NCI-H82 (cell line): ENCODE measurements at regions not wholly inside any gene's neighbourhood (a gene's known extent, or its start where the extent isn't known, plus 50 kb on each side); places are given as distances from the start of the nearest gene placed in this dataset.
"Not testable (repeated sequence)": the region's sequence is repeated elsewhere in the genome, so short reads cannot be mapped to it uniquely, and the experiment has no call there.

Experiments used
- DNase-seq: peaks from one replicate; lab custom pipeline; 2025; lab: John Stamatoyannopoulos, UW

DNA sequence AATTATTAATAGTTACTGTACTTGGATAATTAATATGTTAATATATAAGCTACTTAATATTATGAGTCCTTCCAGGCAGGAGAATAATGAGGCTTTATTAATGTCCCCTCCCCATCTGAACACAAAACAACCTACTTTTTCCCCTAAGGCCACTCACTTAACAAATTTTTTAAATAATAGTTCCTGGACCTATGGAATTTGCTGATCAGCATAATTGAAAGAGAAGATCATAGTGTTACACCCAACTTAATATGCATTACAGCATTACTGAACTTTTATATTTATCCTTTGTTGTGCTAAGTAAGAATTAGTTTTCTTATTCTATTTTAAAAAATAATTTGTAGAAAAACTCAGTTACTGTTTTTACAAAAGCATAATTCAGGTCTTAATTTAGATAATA, 1537.7 kb upstream of the GOT2 start:
- no peak for DNase-seq

DNA sequence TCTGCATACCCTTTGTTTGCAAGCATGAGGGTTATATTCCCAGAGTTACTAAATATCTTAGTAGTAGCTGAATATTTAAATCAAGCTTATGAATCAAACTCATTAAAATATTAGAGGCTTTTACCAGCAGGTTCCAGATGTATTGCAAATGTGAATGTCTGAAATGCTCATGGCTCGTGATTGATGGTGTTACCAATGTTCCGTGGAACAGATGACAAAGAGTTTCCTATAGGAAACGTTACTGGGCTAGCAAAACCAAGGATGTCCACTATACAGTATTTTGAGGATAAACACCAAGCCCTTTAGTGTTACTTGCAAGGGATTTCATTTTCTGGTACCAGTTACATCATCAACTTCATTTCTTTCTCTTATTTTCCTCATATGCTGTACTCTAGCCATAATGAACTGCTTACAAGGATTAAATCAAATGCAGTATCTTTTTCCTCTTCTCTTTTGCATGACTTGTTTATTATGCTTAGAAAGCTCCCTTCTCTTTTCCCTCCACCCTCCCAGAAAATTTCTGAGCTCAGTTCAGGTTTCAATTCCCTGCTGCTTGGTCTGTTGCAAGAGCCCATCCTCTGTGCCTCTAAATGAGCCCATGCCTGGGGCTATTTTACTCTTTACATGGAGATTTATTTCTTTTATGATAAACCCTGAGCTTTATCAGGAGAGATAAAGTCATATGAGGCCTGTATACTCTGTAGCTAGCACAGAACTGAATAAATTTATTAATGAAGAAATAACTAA, 1537.1 kb upstream of the GOT2 start:
- DNase-seq = no peak

DNA sequence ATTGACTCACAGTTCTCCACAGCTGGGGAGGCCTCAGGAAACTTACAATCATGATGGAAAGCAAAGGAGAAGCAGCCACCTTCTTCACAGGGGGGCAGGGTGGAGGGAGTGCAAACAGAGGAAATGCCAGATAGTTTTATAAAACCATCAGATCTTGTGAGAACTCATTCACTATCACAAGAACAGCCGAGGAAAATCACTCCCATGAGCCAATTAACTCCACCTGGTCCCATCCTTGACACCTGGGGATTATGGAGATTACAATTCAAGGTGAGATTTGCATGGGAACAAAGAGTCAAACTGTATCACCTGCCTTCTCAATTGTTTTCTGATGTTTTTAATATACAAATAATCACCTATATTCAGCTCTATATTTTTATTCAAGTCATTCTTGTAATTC, 1527.3 kb upstream of the GOT2 start:
- DNase-seq = no peak

DNA sequence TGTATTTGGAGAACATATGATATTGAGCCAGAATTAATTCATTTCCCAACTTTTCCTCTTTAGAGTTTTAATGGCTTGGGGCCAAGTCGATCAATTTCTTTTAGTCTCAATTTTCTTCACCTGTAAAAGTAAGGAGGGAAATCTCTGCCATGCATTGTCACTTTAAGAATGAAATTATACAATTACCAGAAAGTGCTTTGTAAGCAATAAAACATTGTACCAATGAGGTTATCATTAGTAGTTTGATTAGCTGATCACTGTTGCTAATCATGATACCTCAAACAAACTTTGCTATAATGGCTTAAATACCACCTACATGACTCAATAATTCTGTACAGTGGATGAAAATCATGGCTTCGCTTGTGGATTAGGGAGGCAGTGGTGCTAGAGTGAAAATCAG, 1525.8 kb upstream of the GOT2 start:
- no peak for DNase-seq

DNA sequence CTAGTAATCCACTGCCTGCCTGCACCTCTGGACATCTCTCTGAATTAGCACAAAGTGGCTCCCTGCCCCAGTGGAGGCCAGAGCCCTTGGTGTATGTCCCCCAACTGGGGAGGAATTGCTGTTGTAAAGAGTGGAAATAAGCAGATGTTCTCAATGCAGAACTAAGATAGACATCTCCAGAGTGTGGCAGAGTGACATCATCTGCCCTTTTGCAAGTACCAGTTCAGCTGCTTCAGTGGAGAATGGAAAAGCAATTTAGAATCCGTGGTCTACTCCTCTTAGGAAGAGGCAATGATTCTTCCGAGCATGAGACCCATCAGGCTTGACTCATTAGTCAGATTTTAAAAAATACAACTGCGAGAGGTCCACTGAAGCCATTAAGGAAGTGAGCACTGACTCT, 1512.0 kb upstream of the GOT2 start:
- DNase-seq = no peak

DNA sequence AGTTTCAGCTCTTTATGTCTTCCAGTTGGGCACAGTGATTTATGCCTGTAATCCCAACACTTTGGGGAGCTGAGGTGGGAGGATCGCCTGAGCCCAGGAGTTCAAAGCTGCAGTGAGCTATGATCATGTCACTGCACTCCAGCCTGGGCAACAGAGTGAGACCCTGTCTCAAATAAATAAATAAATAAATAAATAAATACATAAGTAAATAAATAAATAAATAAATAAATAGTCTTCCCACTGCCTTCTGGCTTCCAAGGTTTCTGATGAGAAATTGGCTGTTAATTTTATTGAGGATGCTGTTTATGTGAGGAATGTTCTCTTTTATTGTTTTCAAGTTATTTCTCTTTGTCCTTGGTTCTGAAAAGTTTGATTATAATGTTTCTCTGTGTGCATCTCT, 1507.6 kb upstream of the GOT2 start:
- DNase-seq = no peak

DNA sequence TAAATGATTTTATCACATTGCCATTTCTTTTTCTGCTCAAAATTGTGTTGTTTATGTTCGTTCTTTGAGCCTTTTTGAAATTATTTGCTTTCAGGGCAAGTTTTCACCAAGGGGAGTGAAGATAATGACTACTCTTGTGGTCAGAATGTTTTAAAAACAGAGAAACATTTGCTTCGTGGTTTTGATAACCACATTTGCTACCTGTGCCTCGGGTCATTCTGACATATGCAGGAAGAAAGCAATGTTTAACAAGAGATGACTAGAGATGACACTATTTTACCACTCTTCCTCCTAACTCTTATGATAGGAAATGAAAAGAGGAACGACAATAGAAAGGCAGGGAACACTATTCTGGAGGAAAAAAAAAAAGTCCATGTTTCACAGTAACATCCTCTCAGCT, 1496.5 kb upstream of the GOT2 start:
- DNase-seq = no peak

DNA sequence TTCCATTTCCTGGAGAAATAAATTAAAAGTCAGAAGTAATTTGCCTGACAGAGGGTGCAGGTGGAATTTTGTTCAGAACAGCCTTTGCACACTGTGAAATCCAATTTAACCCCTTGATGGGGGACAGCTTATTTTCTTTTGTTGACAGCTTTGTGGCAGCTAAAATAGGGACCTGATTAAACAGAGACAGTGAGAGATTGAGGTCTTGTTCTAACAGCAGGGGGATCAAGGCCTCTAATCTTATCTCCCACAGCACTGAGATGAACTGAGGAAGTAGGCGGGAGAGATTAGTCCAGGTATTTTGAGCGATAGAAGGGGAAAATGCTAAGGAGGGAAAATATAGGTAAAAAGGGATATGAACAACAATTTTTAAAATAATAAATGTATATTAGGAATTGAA, 1491.4 kb upstream of the GOT2 start:
- DNase-seq = peak; percentile 91

DNA sequence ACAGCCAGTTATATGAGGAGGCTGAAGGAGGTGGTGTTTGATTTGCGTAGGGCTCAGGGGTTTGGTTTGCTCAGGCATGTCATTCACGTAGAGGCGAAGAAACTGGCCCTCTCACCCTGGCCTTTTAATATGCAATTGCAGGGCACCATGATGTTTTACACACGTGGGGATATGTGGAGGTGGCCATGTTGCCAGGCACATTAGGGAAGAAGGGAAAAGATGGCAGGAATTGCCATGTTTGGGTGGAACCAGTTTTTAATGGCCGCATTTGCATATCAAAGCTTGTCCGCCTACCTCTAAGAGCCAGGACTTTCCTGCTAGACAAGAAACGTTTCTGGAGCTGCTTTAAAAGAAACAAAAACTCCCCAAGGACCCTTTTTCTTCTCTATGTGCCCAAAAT, 1483.7 kb upstream of the GOT2 start:
- DNase-seq = no peak

DNA sequence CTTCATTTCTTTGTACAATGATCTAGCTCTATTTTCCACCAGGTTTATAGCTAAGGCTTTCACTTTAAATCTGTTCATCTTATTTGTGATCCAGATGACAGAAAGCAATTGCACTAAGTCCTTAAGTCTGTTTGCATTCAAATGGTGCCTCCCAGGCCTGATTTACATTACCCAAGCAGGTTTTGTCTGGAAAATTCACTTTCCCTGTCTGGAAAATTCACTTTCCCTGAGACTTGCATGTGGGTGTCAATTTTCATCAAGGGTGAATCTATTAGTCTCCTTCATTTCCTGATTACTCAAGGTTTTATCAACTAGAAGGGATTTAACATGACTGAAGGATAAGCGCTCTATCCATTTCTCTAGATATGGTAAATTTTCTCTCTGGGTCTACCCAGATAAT, 1480.2 kb upstream of the GOT2 start:
- peak; percentile 34 for DNase-seq

DNA sequence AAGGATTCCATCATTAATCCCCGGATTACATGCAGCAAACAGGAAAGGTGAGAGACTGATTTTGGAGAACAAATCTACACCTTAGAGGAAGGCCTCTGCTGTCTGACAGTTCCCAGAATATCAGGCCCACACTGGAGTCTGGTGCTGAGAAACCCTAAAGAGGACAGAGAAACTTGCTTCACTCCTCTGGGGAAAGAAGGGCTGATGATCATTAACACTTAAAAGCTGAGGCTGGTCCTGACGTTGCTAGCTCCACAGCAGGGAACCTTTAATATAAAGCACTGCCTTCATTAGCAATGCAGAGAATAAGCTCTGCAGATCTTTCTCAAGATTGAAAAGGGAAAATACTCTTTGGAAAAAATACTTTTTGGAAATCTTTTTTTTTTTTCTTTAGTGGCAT, 1472.4 kb upstream of the GOT2 start:
- DNase-seq = no peak

DNA sequence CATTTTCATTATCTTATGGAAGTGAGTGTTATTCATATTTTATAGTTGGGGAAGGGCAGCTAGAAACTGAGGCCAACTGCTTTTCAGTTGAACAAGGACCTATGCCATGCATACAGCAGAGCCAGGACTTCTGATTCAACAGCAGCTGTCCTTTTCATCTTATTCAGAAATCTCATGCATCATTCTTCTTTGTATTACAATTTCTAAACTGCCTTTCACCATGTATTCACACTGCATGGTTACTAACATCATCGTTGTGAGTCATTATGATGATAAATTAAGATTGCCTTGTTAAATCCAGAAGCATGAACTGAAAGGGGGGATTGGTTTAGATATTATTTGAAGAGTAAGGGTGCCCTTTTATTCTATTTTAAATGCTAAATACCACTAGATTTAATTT, 1470.1 kb upstream of the GOT2 start:
- no peak for DNase-seq

DNA sequence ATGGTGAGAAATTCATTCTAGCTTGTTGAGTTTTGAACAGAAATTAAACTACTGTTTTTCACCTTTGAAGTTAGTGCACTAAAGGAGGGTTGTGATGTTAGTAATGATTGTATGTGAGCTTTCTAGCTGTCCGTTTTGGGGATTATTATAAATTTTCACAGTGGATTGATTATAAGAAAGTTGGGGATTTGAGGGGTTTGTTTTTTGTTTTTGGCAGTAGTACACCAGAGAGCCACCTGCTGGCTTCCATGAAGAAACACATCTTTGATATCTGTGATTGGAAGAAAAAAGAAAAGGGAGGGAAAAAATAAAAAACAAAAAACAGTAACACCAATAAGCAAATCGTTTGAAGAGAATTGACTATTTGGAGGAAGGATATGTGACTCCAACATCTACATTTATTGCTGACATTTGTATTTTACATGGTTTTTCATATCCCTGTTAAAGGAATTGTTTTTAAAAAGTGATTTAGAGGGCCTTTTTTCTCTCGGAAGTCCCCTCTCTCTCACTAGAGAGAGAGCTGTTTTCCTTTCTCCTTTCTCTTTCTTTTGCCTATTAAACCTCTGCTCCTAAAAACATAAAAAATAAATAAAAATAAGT, 1469.5 kb upstream of the GOT2 start:
- peak; percentile 19 for DNase-seq

DNA sequence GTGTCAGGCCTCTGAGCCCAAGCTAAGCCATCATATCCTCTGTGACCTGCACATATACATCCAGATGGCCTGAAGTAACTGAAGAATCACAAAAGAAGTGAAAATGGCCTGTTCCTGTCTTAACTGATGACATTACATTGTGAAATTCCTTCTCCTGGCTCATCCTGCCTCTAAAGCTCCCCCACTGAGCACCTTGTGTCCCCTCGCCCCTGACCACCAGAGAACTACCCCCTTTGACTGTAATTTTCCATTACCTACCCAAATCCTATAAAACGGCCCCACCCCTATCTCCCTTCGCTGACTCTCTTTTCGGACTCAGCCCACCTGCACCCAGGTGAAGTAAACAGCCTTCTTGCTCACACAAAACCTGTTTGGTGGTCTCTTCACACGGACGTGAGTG, 1466.6 kb upstream of the GOT2 start:
- not testable (repeated sequence) for DNase-seq

DNA sequence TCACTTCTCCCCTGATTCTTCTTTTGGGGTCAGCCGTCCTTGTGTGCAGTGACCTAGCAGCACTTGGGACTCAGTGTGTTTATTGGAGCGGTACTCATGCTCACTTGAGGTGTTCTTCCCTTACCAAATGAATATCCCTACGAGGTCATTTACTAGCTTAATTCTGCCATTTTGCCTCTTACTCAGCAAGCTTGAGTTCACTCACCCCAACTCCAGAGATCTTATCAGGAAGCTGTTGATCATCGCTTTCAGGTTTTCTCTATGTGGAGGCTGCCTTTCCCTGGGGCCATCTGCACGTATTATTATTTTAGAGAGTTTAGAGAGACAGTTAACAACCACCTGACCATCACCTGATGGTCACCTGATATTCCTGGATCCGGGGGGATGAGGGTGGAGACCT, 1466.0 kb upstream of the GOT2 start:
- no peak for DNase-seq

DNA sequence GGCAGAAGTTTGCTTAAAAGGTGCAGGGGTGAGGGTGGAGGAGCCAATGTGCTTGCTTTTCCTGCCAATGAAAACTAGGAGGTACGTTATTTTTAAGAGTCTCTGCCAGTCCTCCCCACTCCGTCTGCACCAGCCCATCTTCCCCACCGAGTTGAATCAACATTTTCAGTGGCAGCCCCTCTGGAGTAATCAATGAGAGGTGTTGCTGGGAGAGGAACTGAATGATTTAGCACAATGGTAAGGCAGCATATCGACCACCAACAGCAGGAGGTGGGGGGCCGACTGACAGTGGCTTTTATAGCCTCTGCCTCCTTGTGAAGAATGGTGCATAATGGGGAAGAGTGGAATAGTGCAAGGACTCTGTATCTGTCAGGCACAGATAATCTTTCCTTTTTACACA, 1465.0 kb upstream of the GOT2 start:
- no peak for DNase-seq

DNA sequence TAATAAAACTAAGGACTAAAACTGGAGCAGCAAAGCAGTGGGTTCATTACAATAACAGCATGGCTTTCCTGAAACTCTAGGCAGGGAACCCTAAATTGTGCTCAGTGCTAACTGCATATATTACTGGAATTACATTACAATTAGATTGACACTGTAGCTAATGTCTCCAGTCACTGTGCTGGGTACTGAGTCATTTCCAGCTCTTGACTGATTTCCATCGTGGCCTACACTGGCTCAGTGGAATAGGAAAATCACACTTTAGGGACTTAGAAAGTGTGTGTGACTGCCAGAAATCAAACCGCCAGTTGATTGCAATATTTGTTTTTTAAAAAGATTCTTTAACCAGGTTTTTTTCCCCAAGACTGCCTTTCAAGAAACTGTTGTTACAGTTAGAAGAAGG, 1447.4 kb upstream of the GOT2 start:
- no peak for DNase-seq

DNA sequence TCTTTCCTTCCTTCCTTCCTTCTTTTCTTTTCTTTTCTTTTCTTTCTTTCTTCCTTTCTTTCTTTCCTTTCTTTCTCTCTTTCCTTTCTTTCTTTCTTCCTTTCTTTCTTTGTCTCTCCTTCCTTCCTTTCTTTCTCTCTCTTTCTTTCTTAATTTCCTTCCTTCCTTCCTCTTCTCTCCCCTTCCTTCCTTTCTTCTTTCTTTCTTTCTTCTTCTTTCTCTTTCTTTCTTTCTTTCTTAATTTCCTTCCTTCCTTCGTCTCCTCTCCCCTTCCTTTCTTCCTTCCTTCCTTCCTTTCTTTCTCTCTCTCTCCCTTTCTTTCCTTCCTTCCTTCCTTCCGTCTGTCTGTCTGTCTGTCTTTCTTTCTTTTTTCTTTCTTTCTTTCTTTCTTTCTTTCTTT, 1446.5 kb upstream of the GOT2 start:
- no peak for DNase-seq

DNA sequence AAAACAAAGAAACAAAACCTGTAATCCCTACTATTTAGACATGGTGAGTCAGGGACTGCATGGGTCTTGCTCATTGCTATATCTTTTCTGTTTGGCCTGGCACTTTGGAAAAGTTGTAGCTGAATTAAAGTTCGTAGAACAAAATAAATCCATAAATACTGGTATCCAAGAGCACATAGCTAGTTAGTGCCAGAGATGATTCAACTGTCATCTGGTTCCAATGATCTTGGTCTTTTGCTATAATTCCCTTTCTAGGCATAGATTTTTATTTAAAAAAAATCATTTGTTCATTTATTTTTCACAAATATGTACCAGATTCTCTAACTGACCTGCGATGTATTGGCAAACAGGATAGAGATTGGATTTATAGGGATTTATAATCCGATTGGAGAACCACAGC, 1436.1 kb upstream of the GOT2 start:
- no peak for DNase-seq

DNA sequence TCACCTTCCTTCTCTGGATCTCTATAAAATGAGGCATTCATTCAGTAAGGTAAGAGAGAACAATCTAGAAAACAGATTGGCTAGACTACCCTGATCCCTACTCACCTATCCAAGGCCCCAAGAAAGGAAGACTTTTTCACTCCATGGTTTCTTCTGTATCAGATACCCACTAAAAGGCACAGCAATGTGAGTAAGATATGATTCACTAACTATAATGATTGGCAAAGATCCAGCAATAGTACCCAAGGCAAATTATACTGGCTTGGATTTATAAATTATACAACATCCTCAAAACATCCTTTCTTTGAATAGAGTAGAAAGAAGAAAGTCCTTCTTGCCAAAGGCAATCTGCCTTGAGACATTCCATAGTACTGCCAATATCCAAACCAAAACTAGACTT, 1432.0 kb upstream of the GOT2 start:
- no peak for DNase-seq

DNA sequence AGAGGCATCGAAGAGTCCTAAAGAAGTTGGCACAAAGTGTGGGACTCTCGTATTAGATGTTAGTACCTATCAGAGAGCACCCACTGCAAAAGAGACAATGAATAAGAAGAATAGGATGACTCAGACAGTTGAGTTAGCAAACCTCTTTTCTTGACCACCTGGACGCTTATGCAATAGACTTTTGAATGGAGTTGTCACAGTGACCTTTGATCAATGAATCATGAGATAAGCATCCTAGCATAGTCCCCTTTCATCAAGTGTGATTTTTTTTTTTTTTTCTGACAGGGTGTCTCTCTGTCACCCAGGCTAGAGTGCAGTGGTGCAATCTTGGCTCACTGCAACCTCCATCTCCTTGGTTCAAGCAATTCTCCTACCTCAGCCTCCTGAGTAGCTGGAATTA, 1417.9 kb upstream of the GOT2 start:
- DNase-seq = no peak

DNA sequence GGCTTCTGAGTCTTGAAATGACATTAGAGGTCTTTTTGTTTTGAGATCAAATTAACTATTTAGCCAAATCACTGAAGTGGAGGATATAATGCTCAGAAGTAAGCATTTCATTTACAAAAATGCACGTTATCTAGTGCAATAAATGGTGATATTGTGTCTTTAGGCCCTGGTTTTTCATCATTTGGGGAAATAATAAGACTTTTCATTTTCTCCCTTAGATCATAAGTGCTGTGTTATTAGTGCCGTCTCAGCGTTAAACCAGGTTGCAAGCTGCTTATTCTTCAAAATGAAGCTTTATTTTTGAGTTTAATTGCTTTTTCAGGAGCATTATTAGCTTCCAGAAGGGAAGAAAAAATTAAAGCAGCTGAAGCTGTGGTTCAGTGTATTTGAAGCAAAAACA, 1416.8 kb upstream of the GOT2 start:
- no peak for DNase-seq

DNA sequence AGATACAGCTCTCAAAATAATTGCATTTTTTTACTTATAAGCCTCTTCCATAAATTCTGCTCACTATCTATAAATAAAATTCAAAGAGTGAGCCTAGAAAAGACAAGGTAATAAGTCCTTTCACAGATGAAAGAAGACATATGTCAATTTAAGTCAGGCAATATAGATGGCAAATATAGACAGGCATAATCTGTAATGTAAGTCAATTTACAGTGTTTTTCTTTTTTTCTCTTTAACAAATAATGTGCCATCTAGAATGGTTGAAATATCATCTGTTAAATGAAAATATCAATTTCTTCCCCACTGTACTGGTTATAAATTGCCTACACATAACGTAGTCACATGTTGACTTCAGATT, 1409.2 kb upstream of the GOT2 start:
- no peak for DNase-seq

DNA sequence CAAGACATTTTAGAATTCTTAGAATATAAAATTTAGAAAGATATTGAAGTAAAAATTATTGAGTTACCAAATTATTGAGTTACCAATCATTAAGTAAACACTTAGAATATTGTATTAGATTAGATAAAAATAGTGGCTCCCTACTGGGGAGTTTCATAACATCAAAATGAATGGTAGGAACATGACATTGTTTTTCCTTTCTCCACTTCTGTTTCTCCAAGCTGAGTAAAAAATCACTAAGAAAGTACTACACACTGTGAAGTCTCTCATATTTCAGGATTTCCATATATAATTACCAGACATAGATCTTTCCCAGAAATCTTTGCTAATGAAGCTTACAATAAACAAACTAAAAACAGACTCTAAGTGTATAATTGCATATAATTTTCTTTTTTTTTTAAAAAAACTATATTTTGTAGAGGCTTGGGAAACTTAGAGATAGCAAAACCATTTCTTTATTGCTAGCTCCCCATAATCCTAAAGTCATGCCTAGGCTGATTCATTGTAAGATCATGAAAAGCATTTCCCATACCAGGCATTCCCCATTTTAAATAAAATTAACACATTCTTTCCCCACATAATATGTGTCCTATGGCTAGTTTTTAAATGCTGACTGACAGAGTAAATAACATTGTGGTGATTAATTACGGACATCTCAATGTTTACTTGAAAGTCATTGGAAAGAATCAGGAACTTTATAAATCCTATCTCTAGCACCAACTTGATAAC, 1408.7 kb upstream of the GOT2 start:
- no peak for DNase-seq
